Stimulated activated CD8-positive, alpha-beta memory T cell treated with anti-CD3 and anti-CD28 coated beads, Interleukin-7, amount 100 ng/mL, for 48 hours (primary cell): ENCODE measurements at regions not wholly inside any gene's neighbourhood (a gene's known extent, or its start where the extent isn't known, plus 50 kb on each side); places are given as distances from the start of the nearest gene placed in this dataset.
"Not testable (repeated sequence)": the region's sequence is repeated elsewhere in the genome, so short reads cannot be mapped to it uniquely, and the experiment has no call there.

Experiments used
- DNase-seq, 2 donors: peaks; one replicate each; pipeline ENCODE4 v3.0.0-alpha.2; 2020; ENCODE audit warnings: low read depth in 1 of 2; ENCODE audit errors: extremely low read depth in 1 of 2

- DNase-seq: no peak
These were observed 172.2 kb upstream of the ANKRD55 start for GRCh38 chr5:56405116-56405908.

GRCh38 chr5:56402266-56403220 is 169.4 kb upstream of the ANKRD55 start:
- no peak for DNase-seq

- DNase-seq: not testable (repeated sequence)
These were observed 164.7 kb upstream of the ANKRD55 start for GRCh38 chr5:56397796-56398195.

GRCh38 chr5:56396634-56397033 is 163.5 kb upstream of the ANKRD55 start:
- DNase-seq: no peak

- DNase-seq: no peak
These were observed 156.1 kb upstream of the ANKRD55 start for GRCh38 chr5:56389261-56389660.

- DNase-seq: no peak
These were observed 155.3 kb upstream of the ANKRD55 start for GRCh38 chr5:56388229-56388985.

- no peak for DNase-seq
These were observed 152.9 kb upstream of the ANKRD55 start for GRCh38 chr5:56386046-56386445.

- no peak for DNase-seq
These were observed 151.1 kb upstream of the ANKRD55 start for GRCh38 chr5:56384186-56384585.

GRCh38 chr5:56383761-56384160 is 150.6 kb upstream of the ANKRD55 start:
- DNase-seq: no peak

- no peak for DNase-seq
These were observed 149.8 kb upstream of the ANKRD55 start for GRCh38 chr5:56382896-56383295.

GRCh38 chr5:56377573-56377972 is 144.4 kb upstream of the ANKRD55 start:
- DNase-seq: no peak

- no peak for DNase-seq
These were observed 143.0 kb upstream of the ANKRD55 start for GRCh38 chr5:56376128-56376527.

GRCh38 chr5:56375011-56375410 is 141.9 kb upstream of the ANKRD55 start:
- DNase-seq: no peak

GRCh38 chr5:56372491-56372890 is 139.4 kb upstream of the ANKRD55 start:
- DNase-seq: not testable (repeated sequence)

GRCh38 chr5:56369361-56369811 is 136.3 kb upstream of the ANKRD55 start:
- no peak for DNase-seq

- DNase-seq: no peak
These were observed 134.6 kb upstream of the ANKRD55 start for GRCh38 chr5:56367748-56368147.

GRCh38 chr5:56366986-56367385 is 133.9 kb upstream of the ANKRD55 start:
- DNase-seq: no peak

- DNase-seq: no peak
These were observed 128.3 kb upstream of the ANKRD55 start for GRCh38 chr5:56361398-56361797.

- no peak for DNase-seq
These were observed 127.7 kb upstream of the ANKRD55 start for GRCh38 chr5:56360816-56361215.

- DNase-seq: no peak
These were observed 126.9 kb upstream of the ANKRD55 start for GRCh38 chr5:56359809-56360685.
